HepG2 (cell line): ENCODE measurements at regions not wholly inside any gene's neighbourhood (a gene's known extent, or its start where the extent isn't known, plus 50 kb on each side); places are given as distances from the start of the nearest gene placed in this dataset.

ENCODE experiments used
- ATAC-seq: fragments of 200-7000 bp; cut with Tn5 transposase; 3 replicates; pipeline ENCODE4 v1.9.1; 2020; ENCODE audit warnings: mild to moderate bottlenecking, moderate library complexity
- BruUV-seq: library from RNA; stranded (reverse); fragments of 400-500 nt; replicated peaks from 2 replicates; lab custom pipeline; 2021; lab: Mats Ljungman, UMichigan
- CTCF ChIA-PET: fragments of 300-600 bp; formaldehyde crosslinking; extraction: SDS; loops from one replicate; lab custom pipeline; 2021; ENCODE audit warnings: low total read pairs, inconsistent platforms, low intra/inter-chr PET ratio; lab: Yijun Ruan, JAX
- POLR2A ChIA-PET: fragments of 350-600 bp; sonication (Branson Sonifier 250); formaldehyde crosslinking; loops from one replicate; lab custom pipeline; 2020; ENCODE audit warnings: antibody characterized with exemption, inconsistent platforms; lab: Yijun Ruan, JAX
- DNase-seq: peaks from one replicate; pipeline ENCODE4 v3.0.0-alpha.2; 2015; ENCODE audit warnings: low spot score
- FAIRE-seq: peaks from 3 replicates; lab custom pipeline; 2011; peaks lifted over from hg19 to GRCh38; lab: Jason Lieb, UNC
- H2AFZ ChIP-seq: one replicate; pipeline ENCODE4 v1.6.1; 2011; ENCODE audit warnings: low read length, inconsistent platforms
- H3K27ac ChIP-seq: fragments of 300-600 bp; 3 replicates; pipeline ENCODE4 v1.8.0; 2011; ENCODE audit warnings: mixed run types, mild to moderate bottlenecking, mixed read lengths, low read length, inconsistent platforms; ENCODE audit not compliant: insufficient read depth; ENCODE audit errors: extremely low read length
- H3K27me3 ChIP-seq, 2 experiments: fragments of 200-600 bp in 1 of 2; 2 replicates in 1 of 2; 3 replicates in 1 of 2; pipeline versions ENCODE4 v1.6.0 to v1.8.0; 2011; ENCODE audit warnings: low read length in 2 of 2, mild to moderate bottlenecking in 2 of 2, moderate library complexity in 2 of 2, inconsistent platforms in 1 of 2; ENCODE audit not compliant: insufficient read depth in 2 of 2, control insufficient read depth in 1 of 2
- H3K36me3 ChIP-seq, 2 experiments: fragments of 200-600 bp in 1 of 2; replicated peaks in 1 of 2; 2 replicates in 1 of 2; 3 replicates in 1 of 2; pipeline versions ENCODE4 v1.5.1 to v1.8.0; 2011; ENCODE audit warnings: low read length in 2 of 2, inconsistent platforms in 1 of 2; ENCODE audit not compliant: insufficient read depth in 2 of 2, control insufficient read depth in 1 of 2
- H3K4me1 ChIP-seq: 2 replicates; pipeline ENCODE4 v1.5.1; 2012; ENCODE audit warnings: low read length, inconsistent platforms; ENCODE audit not compliant: insufficient read depth
- H3K4me2 ChIP-seq: 2 replicates; pipeline ENCODE4 v1.6.0; 2011; ENCODE audit warnings: low read depth, low read length, inconsistent platforms
- H3K4me3 ChIP-seq, 3 experiments: fragments of 200-600 bp in 1 of 3; sonication (generic), shearing (Covaris generic) in 1 of 3; replicated peaks in 1 of 3; 2 replicates each; pipeline ENCODE4 v1.5.1; 2011 to 2016; ENCODE audit warnings: low read length in 3 of 3, inconsistent platforms in 2 of 3, low read depth in 2 of 3, mild to moderate bottlenecking in 2 of 3, control low read depth in 1 of 3, mixed read lengths in 1 of 3; ENCODE audit not compliant: insufficient read depth in 1 of 3
- H3K79me2 ChIP-seq: one replicate; pipeline ENCODE4 v1.6.1; 2011; ENCODE audit warnings: low read length, inconsistent platforms; ENCODE audit not compliant: insufficient read depth
- H3K9ac ChIP-seq: 2 replicates; pipeline ENCODE4 v1.6.0; 2011; ENCODE audit warnings: mild to moderate bottlenecking, low read depth, low read length, inconsistent platforms; ENCODE audit not compliant: insufficient read depth
- H3K9me3 ChIP-seq: 2 replicates; pipeline ENCODE4 v1.5.1; 2012; ENCODE audit warnings: mild to moderate bottlenecking, low read length
- H4K20me1 ChIP-seq: 2 replicates; pipeline ENCODE4 v1.6.0; 2011; ENCODE audit warnings: inconsistent platforms, mild to moderate bottlenecking, low read length, moderate library complexity; ENCODE audit not compliant: insufficient read depth
- PHB2 ChIP-seq: fragments of 450-650 bp; IDR thresholded peaks from 2 replicates; pipeline ENCODE4 v1.6.1; 2018; ENCODE audit not compliant: partially characterized antibody
- SIX1 ChIP-seq: sonication (generic); formaldehyde crosslinking; IDR thresholded peaks from 2 replicates; pipeline ENCODE4 v1.4.0; 2020; ENCODE audit warnings: missing genetic modification reagents, borderline replicate concordance
- ZNF17 ChIP-seq: sonication (generic); formaldehyde crosslinking; IDR thresholded peaks from 2 replicates; pipeline ENCODE4 v1.5.0; 2020; ENCODE audit warnings: mild to moderate bottlenecking, missing genetic modification reagents
- ZNF264 ChIP-seq: sonication (generic); formaldehyde crosslinking; IDR thresholded peaks from 2 replicates; pipeline ENCODE4 v1.4.0; 2020; ENCODE audit warnings: missing genetic modification reagents
- WGBS: methylation state at CpG from one replicate; pipeline ENCODE4 v1.1.6; 2017; ENCODE audit warnings: low lambda C conversion rate; 5-methylcytosine and 5-hydroxymethylcytosine counted together
- in situ Hi-C: cut with HindIII; loops from 2 replicates; pipeline ENCODE4 v1.10.0; 2017; ENCODE audit warnings: low pct_unique_long_range_greater_than_20kb; ENCODE audit not compliant: extremely low pct_ligation_motif_present
- intact Hi-C: fragments of 100-400 bp; cut with micrococcal nuclease; formaldehyde crosslinking; loops from one replicate; pipeline ENCODE4 v1.10.0; 2022; ENCODE audit not compliant: unreplicated experiment
- TF ChIP-seq, protein P1 (sequence below): sonication (generic); formaldehyde crosslinking; IDR thresholded peaks from 2 replicates; pipeline ENCODE4 v1.5.1; 2020; ENCODE audit warnings: mild to moderate bottlenecking, missing genetic modification reagents
- TF ChIP-seq, protein P2 (sequence below): sonication (generic); formaldehyde crosslinking; IDR thresholded peaks from 2 replicates; pipeline ENCODE4 v1.4.0; 2020; ENCODE audit warnings: missing genetic modification reagents
- TF ChIP-seq, protein P3 (sequence below): sonication (generic); formaldehyde crosslinking; IDR thresholded peaks from one replicate; pipeline ENCODE4 v1.5.1; 2020; ENCODE audit warnings: mild to moderate bottlenecking, missing genetic modification reagents; ENCODE audit errors: not compliant biosample characterization
- TF ChIP-seq, protein P4 (sequence below): sonication (generic); formaldehyde crosslinking; IDR thresholded peaks from 2 replicates; pipeline ENCODE4 v1.5.1; 2020; ENCODE audit warnings: missing genetic modification reagents, mild to moderate bottlenecking, borderline replicate concordance

DNA sequence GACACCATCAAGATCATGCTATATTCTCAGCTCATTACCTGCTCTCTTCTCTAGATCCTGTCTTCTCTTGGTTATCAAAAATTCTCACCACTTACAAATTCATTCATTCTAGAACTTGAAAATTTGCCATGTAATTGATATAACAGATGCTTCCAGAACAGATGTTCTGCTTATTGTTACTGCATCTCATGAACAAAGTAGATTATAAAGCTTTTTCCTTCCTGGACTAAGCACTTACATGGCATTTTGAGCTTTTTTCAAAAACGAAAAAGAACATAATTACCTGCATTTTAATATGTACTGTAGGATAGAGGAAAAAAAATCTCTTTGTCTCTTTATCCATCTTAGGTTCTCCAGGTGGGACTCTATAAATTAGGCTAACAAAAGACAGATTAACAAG lies 79.6 kb upstream of the CREB1 start:
- WGBS, result 1% methylated on average over 1 of the region's 1 CpG
- DNase-seq, result no peak
- H3K4me2 ChIP-seq, result no peak overlapping the region
- H3K9me3 ChIP-seq, result no peaks in the 10 kb centered on the region
- H4K20me1 ChIP-seq, result no peaks in the 10 kb centered on the region
- H3K27me3 ChIP-seq, result peaks cover 0 to 6% of the 10 kb centered on the region in 2 experiments; a peak in 2 of 5 replicates
- no peak overlapping the region for H3K27ac ChIP-seq
- no peak for ATAC-seq
- no peak overlapping the region for H3K4me3 ChIP-seq
- H2AFZ ChIP-seq, result no peak overlapping the region
- H3K4me1 ChIP-seq, result no peaks in the 10 kb centered on the region
- no peaks in the 10 kb centered on the region for H3K79me2 ChIP-seq
- no TSS peak for BruUV-seq
- H3K36me3 ChIP-seq, result no peaks in the 10 kb centered on the region
- in situ Hi-C loops, result no loop called here
- ChIA-PET POLR2A (no interaction called here), CTCF (no interaction called here)
- FAIRE-seq, result no peak
- intact Hi-C loops, result no loop called here
- no peak overlapping the region for H3K9ac ChIP-seq
- TF ChIP-seq ZNF17 (CRISPR knock-in tag) (no peak), ZNF264 (CRISPR knock-in tag) (no peak), SIX1 (CRISPR knock-in tag) (no peak), PHB2 (no peak)
- TF ChIP-seq, protein P1, sequence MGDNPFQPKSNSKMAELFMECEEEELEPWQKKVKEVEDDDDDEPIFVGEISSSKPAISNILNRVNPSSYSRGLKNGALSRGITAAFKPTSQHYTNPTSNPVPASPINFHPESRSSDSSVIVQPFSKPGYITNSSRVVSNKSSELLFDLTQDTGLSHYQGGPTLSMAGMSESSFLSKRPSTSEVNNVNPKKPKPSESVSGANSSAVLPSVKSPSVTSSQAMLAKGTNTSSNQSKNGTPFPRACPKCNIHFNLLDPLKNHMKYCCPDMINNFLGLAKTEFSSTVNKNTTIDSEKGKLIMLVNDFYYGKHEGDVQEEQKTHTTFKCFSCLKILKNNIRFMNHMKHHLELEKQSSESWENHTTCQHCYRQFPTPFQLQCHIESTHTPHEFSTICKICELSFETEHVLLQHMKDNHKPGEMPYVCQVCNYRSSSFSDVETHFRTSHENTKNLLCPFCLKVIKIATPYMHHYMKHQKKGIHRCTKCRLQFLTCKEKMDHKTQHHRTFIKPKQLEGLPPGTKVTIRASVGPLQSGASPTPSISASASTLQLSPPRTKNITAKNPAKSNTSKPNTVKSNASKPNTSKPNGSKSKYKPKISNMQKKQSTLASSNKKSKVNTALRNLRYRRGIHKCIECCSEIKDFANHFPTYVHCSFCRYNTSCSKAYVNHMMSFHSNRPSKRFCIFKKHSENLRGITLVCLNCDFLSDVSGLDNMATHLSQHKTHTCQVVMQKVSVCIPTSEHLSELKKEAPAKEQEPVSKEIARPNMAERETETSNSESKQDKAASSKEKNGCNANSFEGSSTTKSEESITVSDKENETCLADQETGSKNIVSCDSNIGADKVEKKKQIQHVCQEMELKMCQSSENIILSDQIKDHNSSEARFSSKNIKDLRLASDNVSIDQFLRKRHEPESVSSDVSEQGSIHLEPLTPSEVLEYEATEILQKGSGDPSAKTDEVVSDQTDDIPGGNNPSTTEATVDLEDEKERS, result no peak
- TF ChIP-seq, protein P2, sequence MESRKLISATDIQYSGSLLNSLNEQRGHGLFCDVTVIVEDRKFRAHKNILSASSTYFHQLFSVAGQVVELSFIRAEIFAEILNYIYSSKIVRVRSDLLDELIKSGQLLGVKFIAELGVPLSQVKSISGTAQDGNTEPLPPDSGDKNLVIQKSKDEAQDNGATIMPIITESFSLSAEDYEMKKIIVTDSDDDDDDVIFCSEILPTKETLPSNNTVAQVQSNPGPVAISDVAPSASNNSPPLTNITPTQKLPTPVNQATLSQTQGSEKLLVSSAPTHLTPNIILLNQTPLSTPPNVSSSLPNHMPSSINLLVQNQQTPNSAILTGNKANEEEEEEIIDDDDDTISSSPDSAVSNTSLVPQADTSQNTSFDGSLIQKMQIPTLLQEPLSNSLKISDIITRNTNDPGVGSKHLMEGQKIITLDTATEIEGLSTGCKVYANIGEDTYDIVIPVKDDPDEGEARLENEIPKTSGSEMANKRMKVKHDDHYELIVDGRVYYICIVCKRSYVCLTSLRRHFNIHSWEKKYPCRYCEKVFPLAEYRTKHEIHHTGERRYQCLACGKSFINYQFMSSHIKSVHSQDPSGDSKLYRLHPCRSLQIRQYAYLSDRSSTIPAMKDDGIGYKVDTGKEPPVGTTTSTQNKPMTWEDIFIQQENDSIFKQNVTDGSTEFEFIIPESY, result no peak
- TF ChIP-seq, protein P3, sequence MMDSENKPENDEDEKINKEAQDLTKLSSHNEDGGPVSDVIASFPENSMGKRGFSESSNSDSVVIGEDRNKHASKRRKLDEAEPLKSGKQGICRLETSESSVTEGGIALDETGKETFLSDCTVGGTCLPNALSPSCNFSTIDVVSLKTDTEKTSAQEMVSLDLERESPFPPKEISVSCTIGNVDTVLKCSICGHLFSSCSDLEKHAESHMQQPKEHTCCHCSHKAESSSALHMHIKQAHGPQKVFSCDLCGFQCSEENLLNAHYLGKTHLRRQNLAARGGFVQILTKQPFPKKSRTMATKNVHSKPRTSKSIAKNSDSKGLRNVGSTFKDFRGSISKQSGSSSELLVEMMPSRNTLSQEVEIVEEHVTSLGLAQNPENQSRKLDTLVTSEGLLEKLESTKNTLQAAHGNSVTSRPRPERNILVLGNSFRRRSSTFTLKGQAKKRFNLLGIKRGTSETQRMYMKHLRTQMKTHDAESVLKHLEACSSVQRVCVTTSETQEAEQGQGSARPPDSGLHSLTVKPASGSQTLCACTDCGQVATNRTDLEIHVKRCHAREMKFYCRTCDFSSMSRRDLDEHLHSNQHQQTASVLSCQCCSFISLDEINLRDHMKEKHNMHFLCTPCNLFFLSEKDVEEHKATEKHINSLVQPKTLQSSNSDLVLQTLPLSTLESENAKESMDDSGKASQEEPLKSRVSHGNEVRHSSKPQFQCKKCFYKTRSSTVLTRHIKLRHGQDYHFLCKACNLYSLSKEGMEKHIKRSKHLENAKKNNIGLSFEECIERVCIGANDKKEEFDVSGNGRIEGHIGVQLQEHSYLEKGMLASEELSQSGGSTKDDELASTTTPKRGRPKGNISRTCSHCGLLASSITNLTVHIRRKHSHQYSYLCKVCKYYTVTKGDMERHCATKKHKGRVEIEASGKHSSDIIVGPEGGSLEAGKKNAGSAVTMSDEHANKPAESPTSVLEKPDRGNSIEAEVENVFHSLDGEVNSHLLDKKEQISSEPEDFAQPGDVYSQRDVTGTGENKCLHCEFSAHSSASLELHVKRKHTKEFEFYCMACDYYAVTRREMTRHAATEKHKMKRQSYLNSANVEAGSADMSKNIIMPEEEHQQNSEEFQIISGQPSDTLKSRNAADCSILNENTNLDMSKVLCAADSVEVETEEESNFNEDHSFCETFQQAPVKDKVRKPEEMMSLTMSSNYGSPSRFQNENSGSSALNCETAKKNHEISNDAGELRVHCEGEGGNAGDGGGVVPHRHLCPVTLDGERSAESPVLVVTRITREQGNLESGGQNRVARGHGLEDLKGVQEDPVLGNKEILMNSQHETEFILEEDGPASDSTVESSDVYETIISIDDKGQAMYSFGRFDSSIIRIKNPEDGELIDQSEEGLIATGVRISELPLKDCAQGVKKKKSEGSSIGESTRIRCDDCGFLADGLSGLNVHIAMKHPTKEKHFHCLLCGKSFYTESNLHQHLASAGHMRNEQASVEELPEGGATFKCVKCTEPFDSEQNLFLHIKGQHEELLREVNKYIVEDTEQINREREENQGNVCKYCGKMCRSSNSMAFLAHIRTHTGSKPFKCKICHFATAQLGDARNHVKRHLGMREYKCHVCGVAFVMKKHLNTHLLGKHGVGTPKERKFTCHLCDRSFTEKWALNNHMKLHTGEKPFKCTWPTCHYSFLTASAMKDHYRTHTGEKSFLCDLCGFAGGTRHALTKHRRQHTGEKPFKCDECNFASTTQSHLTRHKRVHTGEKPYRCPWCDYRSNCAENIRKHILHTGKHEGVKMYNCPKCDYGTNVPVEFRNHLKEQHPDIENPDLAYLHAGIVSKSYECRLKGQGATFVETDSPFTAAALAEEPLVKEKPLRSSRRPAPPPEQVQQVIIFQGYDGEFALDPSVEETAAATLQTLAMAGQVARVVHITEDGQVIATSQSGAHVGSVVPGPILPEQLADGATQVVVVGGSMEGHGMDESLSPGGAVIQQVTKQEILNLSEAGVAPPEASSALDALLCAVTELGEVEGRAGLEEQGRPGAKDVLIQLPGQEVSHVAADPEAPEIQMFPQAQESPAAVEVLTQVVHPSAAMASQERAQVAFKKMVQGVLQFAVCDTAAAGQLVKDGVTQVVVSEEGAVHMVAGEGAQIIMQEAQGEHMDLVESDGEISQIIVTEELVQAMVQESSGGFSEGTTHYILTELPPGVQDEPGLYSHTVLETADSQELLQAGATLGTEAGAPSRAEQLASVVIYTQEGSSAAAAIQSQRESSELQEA (CRISPR knock-in tag), result no peak
- TF ChIP-seq, protein P4, sequence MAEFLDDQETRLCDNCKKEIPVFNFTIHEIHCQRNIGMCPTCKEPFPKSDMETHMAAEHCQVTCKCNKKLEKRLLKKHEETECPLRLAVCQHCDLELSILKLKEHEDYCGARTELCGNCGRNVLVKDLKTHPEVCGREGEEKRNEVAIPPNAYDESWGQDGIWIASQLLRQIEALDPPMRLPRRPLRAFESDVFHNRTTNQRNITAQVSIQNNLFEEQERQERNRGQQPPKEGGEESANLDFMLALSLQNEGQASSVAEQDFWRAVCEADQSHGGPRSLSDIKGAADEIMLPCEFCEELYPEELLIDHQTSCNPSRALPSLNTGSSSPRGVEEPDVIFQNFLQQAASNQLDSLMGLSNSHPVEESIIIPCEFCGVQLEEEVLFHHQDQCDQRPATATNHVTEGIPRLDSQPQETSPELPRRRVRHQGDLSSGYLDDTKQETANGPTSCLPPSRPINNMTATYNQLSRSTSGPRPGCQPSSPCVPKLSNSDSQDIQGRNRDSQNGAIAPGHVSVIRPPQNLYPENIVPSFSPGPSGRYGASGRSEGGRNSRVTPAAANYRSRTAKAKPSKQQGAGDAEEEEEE, result no peak
